SKM-1 (cell line): ENCODE measurements at regions not wholly inside any gene's neighbourhood (a gene's known extent, or its start where the extent isn't known, plus 50 kb on each side); places are given as distances from the start of the nearest gene placed in this dataset.

Experiments used
- DNase-seq: peaks from one replicate; lab custom pipeline; 2025; ENCODE audit not compliant: unreplicated experiment; lab: John Stamatoyannopoulos, UW

DNA sequence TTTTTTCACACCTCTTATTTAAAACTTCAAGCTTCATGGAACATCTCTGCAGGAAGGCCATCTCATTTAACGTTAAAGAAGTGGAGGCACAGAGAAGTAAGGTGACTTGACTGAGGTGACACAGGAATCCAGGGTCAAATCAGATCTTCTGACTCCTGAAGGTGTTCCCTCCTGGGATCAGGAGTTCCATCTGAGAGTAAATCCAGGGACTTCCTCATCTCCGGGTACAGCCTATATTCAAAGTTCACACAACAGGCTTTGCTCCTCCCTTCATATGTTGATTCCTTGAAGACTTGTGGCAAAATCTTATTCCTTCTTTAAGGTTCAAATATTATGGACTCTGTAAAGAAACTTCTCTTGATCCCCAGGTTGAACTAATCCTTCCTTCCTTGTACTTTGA is 313.1 kb upstream of the CLINT1 start:
- no peak for DNase-seq

GRCh38 chr5:158170534-158170933 is 311.6 kb upstream of the CLINT1 start:
- DNase-seq = no peak

GRCh38 chr5:158170060-158170459 is 311.1 kb upstream of the CLINT1 start:
- no peak for DNase-seq

GRCh38 chr5:158166424-158166823 is 307.5 kb upstream of the CLINT1 start:
- DNase-seq = no peak

GRCh38 chr5:158165647-158166046 is 306.7 kb upstream of the CLINT1 start:
- no peak for DNase-seq

GRCh38 chr5:158164296-158165047 is 305.5 kb upstream of the CLINT1 start:
- no peak for DNase-seq

GRCh38 chr5:158163451-158164295 is 304.7 kb upstream of the CLINT1 start:
- DNase-seq = no peak

GRCh38 chr5:158162479-158163034 is 303.6 kb upstream of the CLINT1 start:
- no peak for DNase-seq

DNA sequence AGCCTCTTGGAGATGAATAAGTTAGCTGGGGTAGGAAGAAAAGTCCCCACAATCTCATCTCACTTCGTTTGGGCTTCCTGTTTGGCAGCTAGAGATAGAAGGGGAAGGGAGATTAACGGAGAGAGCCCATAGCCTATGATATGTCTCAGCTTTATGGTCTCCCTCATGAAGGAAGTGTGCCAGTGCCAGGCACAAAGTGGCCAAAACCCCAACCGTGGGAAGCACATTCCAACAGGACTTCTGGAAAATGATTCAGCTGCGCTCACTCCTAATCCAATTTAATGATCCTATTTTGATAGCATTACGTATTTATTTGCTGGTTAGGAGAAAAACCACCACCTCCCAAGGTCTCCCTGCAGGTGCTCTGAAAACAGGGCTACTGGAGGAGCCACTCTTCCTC is 303.1 kb upstream of the CLINT1 start:
- no peak for DNase-seq

DNA sequence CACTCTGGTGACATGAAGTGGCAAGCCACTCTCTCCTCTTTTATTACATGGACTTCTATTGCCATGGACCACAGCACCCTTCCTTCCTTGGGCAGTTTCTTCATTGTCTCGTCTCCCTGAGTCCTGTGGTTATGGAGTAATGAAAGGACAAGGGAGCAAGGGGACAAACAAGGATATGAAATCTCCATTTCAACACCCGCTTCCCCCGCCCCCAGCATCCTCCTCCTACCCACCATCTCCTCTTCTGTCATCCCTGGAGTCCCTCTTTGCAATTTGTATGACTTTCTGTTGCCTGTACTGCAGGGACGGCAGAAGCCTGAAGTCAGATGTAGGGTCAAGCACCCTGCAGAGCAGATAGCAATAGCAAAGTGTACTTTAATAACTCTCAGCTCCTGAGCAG is 300.7 kb upstream of the CLINT1 start:
- no peak for DNase-seq

DNA sequence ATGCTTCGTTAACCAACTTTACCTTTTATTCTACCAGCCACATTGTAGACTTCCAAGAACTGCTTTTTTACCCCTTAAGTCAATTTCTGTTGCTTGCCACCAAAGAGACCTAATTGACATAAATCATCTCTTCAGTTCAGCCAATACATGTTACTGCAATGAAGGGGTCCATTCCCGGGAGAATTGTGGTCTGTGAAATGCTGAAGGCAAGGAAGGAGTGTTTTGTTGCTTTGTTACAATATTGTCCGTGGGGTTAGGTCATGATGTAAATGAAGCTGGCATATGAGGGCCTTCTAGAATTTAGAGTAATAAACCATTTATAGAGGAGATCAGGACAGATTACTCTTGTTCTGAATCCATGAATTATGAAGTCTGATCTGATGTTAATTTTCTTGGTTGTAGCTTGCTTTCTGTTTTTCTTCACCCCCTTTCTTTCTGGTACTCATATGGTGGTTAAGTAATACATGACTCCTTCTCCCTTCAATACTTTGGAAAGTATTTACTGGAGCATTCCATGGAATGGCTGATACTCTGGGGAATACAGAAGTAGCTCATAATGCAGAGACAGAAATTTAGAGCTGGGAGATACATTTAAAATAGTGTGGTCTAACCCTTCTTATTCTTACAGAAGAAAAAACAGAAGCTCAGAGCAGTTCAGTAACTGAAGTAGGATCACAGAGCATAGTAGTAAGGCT is 297.0 kb upstream of the CLINT1 start:
- no peak for DNase-seq

- no peak for DNase-seq
These were observed 296.1 kb upstream of the CLINT1 start for GRCh38 chr5:158155067-158155466.

- no peak for DNase-seq
These were observed 295.5 kb upstream of the CLINT1 start for GRCh38 chr5:158154226-158155005.

DNA sequence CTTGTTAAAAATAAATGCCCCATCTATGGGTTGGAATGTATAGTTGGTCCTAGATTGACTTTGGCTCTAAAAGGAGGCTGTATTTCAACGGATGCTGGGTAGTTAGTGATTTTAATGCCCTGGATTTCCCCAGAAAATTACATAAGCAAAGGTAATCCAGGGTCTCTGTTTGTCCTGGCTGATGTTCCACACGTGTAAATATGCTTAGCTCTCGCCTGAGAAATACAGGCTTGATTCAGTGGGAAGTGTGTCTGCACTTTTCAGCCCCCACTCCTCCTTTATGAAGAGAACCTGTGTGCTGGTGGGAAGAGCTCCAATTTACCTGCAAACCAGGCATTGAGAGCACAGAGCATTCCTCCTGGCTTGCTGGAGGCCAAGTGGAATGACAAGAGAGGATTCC is 294.6 kb upstream of the CLINT1 start:
- DNase-seq = no peak

- no peak for DNase-seq
These were observed 293.2 kb upstream of the CLINT1 start for GRCh38 chr5:158152136-158152535.

GRCh38 chr5:158147227-158147626 is 288.3 kb upstream of the CLINT1 start:
- DNase-seq = no peak

DNA sequence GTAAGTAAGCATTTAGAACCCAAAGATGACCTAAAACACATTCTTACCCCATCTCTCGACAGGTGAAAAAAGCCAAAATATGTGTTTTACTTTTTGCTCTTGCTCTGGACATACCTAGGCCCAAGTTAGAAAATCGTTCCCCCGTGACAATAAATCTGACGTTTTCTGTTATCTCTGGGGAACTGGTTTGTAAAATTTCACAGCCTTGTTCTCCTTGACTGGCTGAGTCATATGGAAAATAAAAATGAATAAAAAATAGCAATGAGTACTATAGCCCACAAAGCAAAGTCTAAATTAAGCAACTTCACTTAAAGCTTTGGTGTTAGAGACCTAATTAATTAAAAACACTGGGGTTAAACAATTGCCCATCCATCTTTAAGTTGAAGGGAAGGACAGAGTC is 286.9 kb upstream of the CLINT1 start:
- no peak for DNase-seq

DNA sequence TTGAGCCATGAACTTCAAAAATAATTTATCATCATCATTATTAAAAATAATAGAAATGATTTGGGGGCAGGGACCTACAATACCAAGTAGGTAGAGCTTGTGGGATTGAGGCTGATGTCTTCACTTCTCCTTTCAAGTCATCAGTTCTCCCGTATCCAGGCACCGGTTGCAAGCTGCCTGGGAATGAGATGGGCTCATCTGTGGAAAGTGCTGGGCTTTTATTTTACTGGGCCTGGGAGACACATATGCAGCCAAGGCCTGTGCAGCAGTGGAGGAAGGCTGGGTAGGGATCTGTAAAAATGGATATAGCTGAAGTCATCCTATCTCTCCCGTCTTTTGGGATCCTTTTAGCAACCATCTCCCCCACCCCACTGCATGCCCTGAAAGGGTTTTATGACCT is 284.1 kb upstream of the CLINT1 start:
- no peak for DNase-seq

DNA sequence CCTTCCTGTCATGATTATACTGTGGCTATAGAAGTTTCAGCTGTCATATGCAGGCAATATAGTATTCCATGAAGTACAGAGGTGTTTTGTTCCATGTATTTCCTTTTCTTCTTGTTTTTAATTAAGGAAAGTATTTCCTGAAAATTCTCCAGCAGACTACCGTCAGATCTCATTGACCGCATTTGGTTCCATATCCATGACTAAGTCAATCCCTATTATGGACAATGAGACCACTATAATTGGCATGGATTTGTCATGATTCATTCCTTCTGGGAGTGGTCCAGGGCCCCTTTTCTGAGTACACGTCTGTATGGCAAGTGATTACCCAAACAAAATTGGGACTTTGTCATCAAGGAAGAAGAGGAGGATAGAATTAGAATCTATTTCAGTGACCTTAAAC is 283.2 kb upstream of the CLINT1 start:
- no peak for DNase-seq

GRCh38 chr5:158140120-158140731 is 281.3 kb upstream of the CLINT1 start:
- no peak for DNase-seq
